Liver (tissue), 7 donors: ENCODE measurements at regions not wholly inside any gene's neighbourhood (a gene's known extent, or its start where the extent isn't known, plus 50 kb on each side); places are given as distances from the start of the nearest gene placed in this dataset.

Experiments
- DNase-seq: peaks from one replicate; pipeline ENCODE4 v3.0.0-alpha.2; 2017; ENCODE audit warnings: low spot score
- H3K27ac ChIP-seq, 2 donors: one replicate each; pipeline ENCODE4 v1.7.0; 2013; ENCODE audit warnings: inconsistent platforms in 2 of 2, low read length in 2 of 2, control low read depth in 1 of 2, low read depth in 1 of 2, mild to moderate bottlenecking in 1 of 2
- H3K27me3 ChIP-seq, 4 donors: one replicate each; pipeline versions ENCODE4 v1.6.1 to v1.7.0; 2013; ENCODE audit warnings: low read length in 3 of 4, inconsistent platforms in 1 of 4, mild to moderate bottlenecking in 1 of 4, moderate library complexity in 1 of 4; ENCODE audit not compliant: control insufficient read depth in 4 of 4, insufficient read depth in 4 of 4
- H3K36me3 ChIP-seq, 4 donors: one replicate each; pipeline versions ENCODE4 v1.6.1 to v1.7.0; 2013; ENCODE audit warnings: low read length in 3 of 4, mild to moderate bottlenecking in 3 of 4, low read depth in 1 of 4, moderate library complexity in 1 of 4; ENCODE audit not compliant: control insufficient read depth in 4 of 4, insufficient read depth in 3 of 4
- H3K4me1 ChIP-seq, 4 donors: one replicate each; pipeline versions ENCODE4 v1.6.1 to v1.7.0; 2013; ENCODE audit warnings: low read length in 3 of 4, mild to moderate bottlenecking in 3 of 4, moderate library complexity in 1 of 4; ENCODE audit not compliant: control insufficient read depth in 4 of 4, insufficient read depth in 4 of 4
- H3K4me3 ChIP-seq, 3 donors: one replicate each; pipeline versions ENCODE4 v1.6.1 to v1.7.0; 2013; ENCODE audit warnings: low read length in 3 of 3, control low read depth in 1 of 3, low read depth in 1 of 3, mild to moderate bottlenecking in 1 of 3
- H3K9ac ChIP-seq, 2 donors: one replicate each; pipeline ENCODE4 v1.7.0; 2013; ENCODE audit warnings: low read length in 2 of 2, mild to moderate bottlenecking in 2 of 2, moderate library complexity in 2 of 2, control low read depth in 1 of 2, low read depth in 1 of 2
- H3K9me3 ChIP-seq, 4 donors: one replicate each; pipeline versions ENCODE4 v1.6.1 to v1.7.0; 2013; ENCODE audit warnings: low read length in 3 of 4; ENCODE audit not compliant: control insufficient read depth in 4 of 4
- ATF3 ChIP-seq: IDR thresholded peaks from 2 replicates; pipeline ENCODE4 v1.6.1; 2016; ENCODE audit warnings: antibody characterized with exemption
- EGR1 ChIP-seq, 2 donors: IDR thresholded peaks; 2 replicates each; pipeline ENCODE4 v1.6.1; 2016 to 2018; ENCODE audit warnings: antibody characterized with exemption in 2 of 2, low read depth in 2 of 2
- FOXA1 ChIP-seq: IDR thresholded peaks from 2 replicates; pipeline ENCODE4 v1.6.1; 2016; ENCODE audit warnings: antibody characterized with exemption
- FOXA2 ChIP-seq: IDR thresholded peaks from 2 replicates; pipeline ENCODE4 v1.6.1; 2016; ENCODE audit warnings: antibody characterized with exemption
- GABPA ChIP-seq, 2 donors: IDR thresholded peaks in 1 of 2; conservative IDR thresholded peaks in 1 of 2; 2 replicates each; pipeline ENCODE4 v1.6.1; 2016; ENCODE audit warnings: antibody characterized with exemption in 2 of 2, mild to moderate bottlenecking in 1 of 2, moderate library complexity in 1 of 2
- HNF4A ChIP-seq, 2 donors: conservative IDR thresholded peaks; 2 replicates each; pipeline ENCODE4 v1.6.1; 2016; ENCODE audit warnings: antibody characterized with exemption in 2 of 2, mild to moderate bottlenecking in 2 of 2
- HNF4G ChIP-seq: IDR thresholded peaks from 2 replicates; pipeline ENCODE4 v1.6.1; 2016; ENCODE audit warnings: antibody characterized with exemption
- JUND ChIP-seq, 2 donors: IDR thresholded peaks; 2 replicates each; pipeline ENCODE4 v1.6.1; 2016; ENCODE audit warnings: antibody characterized with exemption in 2 of 2
- MAX ChIP-seq: IDR thresholded peaks from 2 replicates; pipeline ENCODE4 v1.6.1; 2016; ENCODE audit warnings: antibody characterized with exemption
- NR2F2 ChIP-seq: IDR thresholded peaks from 2 replicates; pipeline ENCODE4 v1.6.1; 2016; ENCODE audit warnings: antibody characterized with exemption
- RAD21 ChIP-seq, 2 donors: IDR thresholded peaks; 2 replicates each; pipeline ENCODE4 v1.6.1; 2016; ENCODE audit warnings: antibody characterized with exemption in 2 of 2, mild to moderate bottlenecking in 2 of 2
- RXRA ChIP-seq, 2 donors: IDR thresholded peaks; 2 replicates each; pipeline ENCODE4 v1.6.1; 2017 to 2018; ENCODE audit warnings: antibody characterized with exemption in 2 of 2, mild to moderate bottlenecking in 1 of 2
- TAF1 ChIP-seq: conservative IDR thresholded peaks from 2 replicates; pipeline ENCODE4 v1.6.1; 2016; ENCODE audit warnings: antibody characterized with exemption, mild to moderate bottlenecking
- YY1 ChIP-seq: IDR thresholded peaks from 2 replicates; pipeline ENCODE4 v1.6.1; 2016; ENCODE audit warnings: antibody characterized with exemption, mild to moderate bottlenecking
- ZBTB33 ChIP-seq: IDR thresholded peaks from 2 replicates; pipeline ENCODE4 v1.6.1; 2016; ENCODE audit warnings: antibody characterized with exemption
- WGBS: extraction: QIAGEN DNeasy Blood & Tissue Kit; methylation state at CpG from one replicate; pipeline ENCODE4 v1.1.7; 2013; 5-methylcytosine and 5-hydroxymethylcytosine counted together
- donor health status: healthy.
- donor health status: healthy.
- donor health status: healthy.
- donor health status: healthy.

GRCh38 chr2:196248467-196249094 is 77.2 kb upstream of the STK17B start (continued):
- TF ChIP-seq ATF3 (no peak), RXRA (IDR thresholded peaks at IDR 0.05) (no peak), FOXA1 (no peak), EGR1 (IDR thresholded peaks at IDR 0.05; ENCODE audit: low read depth in 2 of 2) (no peak), NR2F2 (no peak), JUND (IDR thresholded peaks at IDR 0.05) (no peak), MAX (no peak), RAD21 (IDR thresholded peaks at IDR 0.05) (no peak), YY1 (no peak), TAF1 (no peak), GABPA (IDR thresholded peaks at IDR 0.05 in 1 of 2, conservative IDR thresholded peaks at IDR 0.05 in 1 of 2) (no peak)

GRCh38 chr2:196249171-196249570 is 77.8 kb upstream of the STK17B start:
- no peak for TF ChIP-seq MAX
- DNase-seq, result no peak
- WGBS, result 87% methylated on average over 1 of the region's 1 CpG
- Histone ChIP-seq H3K4me1 (no peaks in the 10 kb centered on the region), H3K9ac (no peak overlapping the region), H3K4me3 (no peak overlapping the region), H3K9me3 (no peaks in the 10 kb centered on the region), H3K36me3 (peaks cover 0 to 4% (median 0%) of the 10 kb centered on the region in 4 donors), H3K27me3 (no peaks in the 10 kb centered on the region), H3K27ac (no peak overlapping the region)

GRCh38 chr2:196249860-196250259 is 78.5 kb upstream of the STK17B start:
- Histone ChIP-seq H3K27me3 (no peaks in the 10 kb centered on the region), H3K4me1 (no peaks in the 10 kb centered on the region), H3K36me3 (peaks cover 0 to 4% (median 0%) of the 10 kb centered on the region in 4 donors), H3K27ac (no peak overlapping the region), H3K9me3 (no peaks in the 10 kb centered on the region), H3K9ac (no peak overlapping the region), H3K4me3 (no peak overlapping the region)
- TF ChIP-seq JUND (IDR thresholded peaks at IDR 0.05), result no peak
- TF ChIP-seq TAF1, result no peak
- no peak for TF ChIP-seq YY1
- TF ChIP-seq ZBTB33, result no peak
- no peak for TF ChIP-seq HNF4A (conservative IDR thresholded peaks at IDR 0.05)
- no peak for TF ChIP-seq HNF4G
- TF ChIP-seq FOXA2, result no peak
- no peak for TF ChIP-seq RAD21 (IDR thresholded peaks at IDR 0.05)
- no peak for TF ChIP-seq GABPA (IDR thresholded peaks at IDR 0.05 in 1 of 2, conservative IDR thresholded peaks at IDR 0.05 in 1 of 2)
- DNase-seq, result no peak
- 74% methylated on average over 3 of the region's 3 CpGs for WGBS
